AG10803 (cell line): ENCODE measurements at regions not wholly inside any gene's neighbourhood (a gene's known extent, or its start where the extent isn't known, plus 50 kb on each side); places are given as distances from the start of the nearest gene placed in this dataset.
"Not testable (repeated sequence)": the region's sequence is repeated elsewhere in the genome, so short reads cannot be mapped to it uniquely, and the experiment has no call there.

Experiments used
- DNase-seq: peaks from one replicate; pipeline ENCODE4 v3.0.0; 2010; ENCODE audit warnings: low read depth
- H3K4me3 ChIP-seq: 2 replicates; pipeline ENCODE4 v1.5.1; 2011; ENCODE audit warnings: mild to moderate bottlenecking, low read length, control low read depth
- CTCF ChIP-seq: conservative IDR thresholded peaks from 2 replicates; pipeline ENCODE4 v1.5.1; 2011; ENCODE audit warnings: mild to moderate bottlenecking, low read length, control low read depth, inconsistent platforms

- DNase-seq = no peak
- no peak overlapping the region for H3K4me3 ChIP-seq
- TF ChIP-seq CTCF = no peak
Measured at GRCh38 chr22:22697377-22698117, 53.1 kb downstream of the GGTLC2 start.

- no peak for TF ChIP-seq CTCF
- H3K4me3 ChIP-seq = no peak overlapping the region
- DNase-seq = no peak
Measured at GRCh38 chr22:22698263-22698750, 53.9 kb downstream of the GGTLC2 start.

- H3K4me3 ChIP-seq = no peak overlapping the region
- TF ChIP-seq CTCF = no peak
- DNase-seq = no peak
Measured at GRCh38 chr22:22700631-22701030, 56.2 kb downstream of the GGTLC2 start.

- not testable (repeated sequence) for H3K4me3 ChIP-seq, DNase-seq
Measured at GRCh38 chr22:22701557-22701956, 57.1 kb downstream of the GGTLC2 start.

- TF ChIP-seq CTCF = no peak
- DNase-seq = no peak
- H3K4me3 ChIP-seq = no peak overlapping the region
Measured at GRCh38 chr22:22702237-22703202, 58.1 kb downstream of the GGTLC2 start.

- H3K4me3 ChIP-seq = no peak overlapping the region
- TF ChIP-seq CTCF = no peak
- DNase-seq = no peak
Measured at GRCh38 chr22:22703203-22703570, 58.8 kb downstream of the GGTLC2 start.

GRCh38 chr22:22703715-22704114, 59.3 kb downstream of the GGTLC2 start:
- no peak overlapping the region for H3K4me3 ChIP-seq
- peak; percentile 24 for DNase-seq
- TF ChIP-seq CTCF = no peak
